D341Med (cell line): ENCODE measurements at regions not wholly inside any gene's neighbourhood (a gene's known extent, or its start where the extent isn't known, plus 50 kb on each side); places are given as distances from the start of the nearest gene placed in this dataset.
"Not testable (repeated sequence)": the region's sequence is repeated elsewhere in the genome, so short reads cannot be mapped to it uniquely, and the experiment has no call there.

Experiments used
- DNase-seq: peaks from one replicate; pipeline ENCODE4 v3.0.0; 2012; ENCODE audit warnings: low spot score

- DNase-seq, result peak; percentile 4
Observed at GRCh38 chr2:116510117-116510671, 1304.3 kb upstream of the DDX18 start.

DNA sequence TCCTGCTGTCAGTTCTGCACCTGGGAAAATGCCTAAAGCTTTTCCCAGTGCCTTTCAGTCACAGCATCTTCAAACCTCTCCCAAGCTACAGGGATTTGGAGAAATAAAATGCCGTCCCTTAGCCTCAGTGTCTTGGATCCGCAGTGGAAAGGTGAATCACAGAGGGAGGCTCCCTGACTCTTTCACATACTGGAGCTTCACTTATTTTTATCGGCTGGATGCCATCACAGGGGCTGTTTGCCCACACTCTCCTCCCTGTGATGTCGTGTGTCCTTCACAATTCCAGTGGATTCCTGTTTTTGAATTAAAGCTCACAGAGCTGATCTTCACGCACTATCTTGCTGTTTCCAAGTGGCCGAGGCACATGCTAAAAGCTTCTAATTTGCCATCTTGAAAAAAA is 1303.1 kb upstream of the DDX18 start:
- DNase-seq, result no peak

DNA sequence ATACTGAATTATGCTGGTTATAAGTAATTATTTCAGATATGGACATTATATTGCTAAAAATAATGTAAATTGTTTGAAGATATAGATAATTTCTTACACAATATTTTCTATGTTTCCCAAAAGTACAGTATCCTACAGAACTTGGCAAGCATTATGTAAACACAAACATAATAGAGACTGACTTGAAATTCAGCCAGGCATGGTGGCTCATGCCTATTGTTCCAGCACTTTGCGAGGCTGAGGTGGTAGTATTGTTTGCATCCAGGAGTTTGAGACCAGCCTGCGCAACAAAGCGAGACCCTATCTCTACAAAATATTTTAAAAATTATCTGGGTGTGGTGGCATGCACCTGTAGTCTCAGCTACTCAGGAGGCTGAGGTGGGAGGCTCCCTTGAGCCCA is 1300.5 kb upstream of the DDX18 start:
- no peak for DNase-seq

- no peak for DNase-seq
Observed at GRCh38 chr2:116517936-116518335, 1296.6 kb upstream of the DDX18 start.

DNA sequence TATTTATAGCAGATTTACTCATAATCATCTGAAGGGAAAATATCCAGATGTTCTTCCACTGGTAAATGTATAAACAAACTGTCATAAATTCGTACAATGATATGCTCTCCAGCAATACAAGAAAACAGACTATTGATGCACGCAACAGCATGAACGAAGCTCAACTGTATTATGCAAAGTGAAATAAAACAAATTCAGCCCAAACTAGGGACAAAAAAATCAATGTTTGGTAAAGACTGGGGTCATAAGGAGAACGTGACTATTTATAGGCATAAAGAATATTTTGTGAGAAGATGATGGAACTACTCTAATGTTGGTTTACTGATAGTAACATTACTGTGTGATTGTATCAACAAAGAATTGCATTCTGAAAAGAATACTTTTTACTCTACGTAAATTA is 1276.7 kb upstream of the DDX18 start:
- DNase-seq, result no peak

GRCh38 chr2:116545286-116546068 is 1269.0 kb upstream of the DDX18 start:
- no peak for DNase-seq

GRCh38 chr2:116552738-116553419 is 1261.6 kb upstream of the DDX18 start:
- not testable (repeated sequence) for DNase-seq

GRCh38 chr2:116580209-116580608 is 1234.3 kb upstream of the DDX18 start:
- DNase-seq, result no peak

DNA sequence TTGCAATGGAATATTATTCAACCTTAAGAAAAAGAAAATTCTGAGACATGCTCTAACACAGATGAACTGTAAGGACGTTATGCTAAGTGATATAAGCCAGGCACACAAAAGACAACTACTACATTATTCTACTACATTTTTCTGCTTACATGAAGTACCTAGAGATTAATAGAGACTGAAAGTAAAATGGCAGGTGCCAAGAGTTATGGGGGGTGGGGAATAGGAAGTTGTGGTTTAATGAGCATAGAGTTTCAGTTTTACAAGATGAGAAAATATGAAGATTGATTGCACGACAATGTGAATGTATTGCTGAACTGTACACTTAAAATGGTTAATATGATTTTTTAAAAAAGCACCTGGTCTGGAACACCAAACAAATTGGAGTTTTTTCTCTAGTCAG is 1231.6 kb upstream of the DDX18 start:
- no peak for DNase-seq

DNA sequence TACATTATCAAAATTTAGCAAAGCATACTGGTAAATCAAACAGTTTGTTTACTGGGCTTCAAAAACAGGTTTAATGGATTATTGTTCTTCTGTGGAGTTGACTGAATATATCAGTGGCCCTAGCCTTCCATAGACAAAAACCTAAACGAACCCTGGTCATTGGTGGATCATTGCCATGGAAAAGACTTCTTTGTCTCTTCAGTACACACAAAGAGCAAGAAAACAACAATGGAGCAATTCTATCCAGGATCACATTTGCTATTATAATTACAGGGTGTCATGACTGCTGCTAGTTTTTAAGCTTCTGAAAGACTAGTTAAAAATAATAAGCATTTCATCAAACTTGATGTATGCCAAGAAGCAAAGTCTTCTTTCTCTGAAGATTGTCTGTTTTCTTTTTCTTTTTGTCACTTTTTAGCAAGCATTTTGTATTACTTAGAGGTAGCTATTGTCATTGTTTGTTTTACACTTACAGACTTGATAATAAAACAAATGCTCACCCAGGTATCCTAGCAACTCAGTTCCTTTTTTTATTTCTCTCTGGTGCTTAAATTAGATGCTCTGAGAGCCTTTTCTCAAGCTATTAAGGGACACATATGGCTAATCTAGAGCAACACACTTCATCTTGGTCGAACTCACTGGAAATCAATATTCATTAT is 1228.7 kb upstream of the DDX18 start:
- no peak for DNase-seq

GRCh38 chr2:116586328-116586689 is 1228.2 kb upstream of the DDX18 start:
- no peak for DNase-seq
